HG03095 (cell line): ENCODE measurements at regions not wholly inside any gene's neighbourhood (a gene's known extent, or its start where the extent isn't known, plus 50 kb on each side); places are given as distances from the start of the nearest gene placed in this dataset.

Experiments used
- ATAC-seq: cut with Tn5 transposase; IDR thresholded peaks from one replicate; pipeline ENCODE4 v1.9.1; 2021; ENCODE audit warnings: moderate library complexity; ENCODE audit not compliant: unreplicated experiment

- ATAC-seq, result no peak
These were observed 140.3 kb upstream of the FOXF1 start for GRCh38 chr16:86370062-86370461.

DNA sequence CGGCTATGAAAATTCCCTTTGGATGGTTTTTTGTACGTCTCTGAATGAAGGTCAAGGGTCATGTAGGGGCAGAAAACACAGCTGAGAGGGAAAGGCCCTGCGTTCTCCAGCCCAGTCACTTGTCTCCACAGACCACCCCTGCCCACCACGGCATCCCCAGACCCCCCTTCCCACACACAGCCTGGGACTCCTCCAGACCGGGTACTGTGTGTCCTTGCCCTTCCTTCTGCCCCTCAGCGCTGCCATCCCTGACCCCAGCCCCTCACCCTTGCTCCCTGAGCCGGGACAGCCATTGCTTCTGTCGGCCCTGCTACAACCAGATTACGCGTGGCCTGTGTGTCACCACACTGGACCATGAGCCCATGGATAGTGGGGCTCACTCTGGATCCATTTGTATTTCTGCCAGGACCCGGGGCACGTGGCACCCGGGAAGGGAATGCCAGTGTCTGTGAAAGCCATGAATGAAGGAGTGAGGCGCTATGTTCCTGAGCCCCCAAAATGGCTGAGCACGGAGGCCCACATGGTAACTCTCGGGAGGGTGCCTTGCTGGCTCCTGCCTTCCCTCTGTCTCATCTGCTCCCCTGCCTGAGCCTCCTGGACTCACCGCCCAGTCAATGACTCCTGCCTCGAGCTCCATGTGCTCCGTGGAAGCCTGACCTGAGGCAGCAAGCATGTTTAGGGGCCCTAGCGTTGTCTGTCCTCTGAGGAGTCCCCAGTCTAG lies 139.1 kb upstream of the FOXF1 start:
- ATAC-seq, result no peak

- ATAC-seq, result no peak
These were observed 138.1 kb upstream of the FOXF1 start for GRCh38 chr16:86372193-86372592.

DNA sequence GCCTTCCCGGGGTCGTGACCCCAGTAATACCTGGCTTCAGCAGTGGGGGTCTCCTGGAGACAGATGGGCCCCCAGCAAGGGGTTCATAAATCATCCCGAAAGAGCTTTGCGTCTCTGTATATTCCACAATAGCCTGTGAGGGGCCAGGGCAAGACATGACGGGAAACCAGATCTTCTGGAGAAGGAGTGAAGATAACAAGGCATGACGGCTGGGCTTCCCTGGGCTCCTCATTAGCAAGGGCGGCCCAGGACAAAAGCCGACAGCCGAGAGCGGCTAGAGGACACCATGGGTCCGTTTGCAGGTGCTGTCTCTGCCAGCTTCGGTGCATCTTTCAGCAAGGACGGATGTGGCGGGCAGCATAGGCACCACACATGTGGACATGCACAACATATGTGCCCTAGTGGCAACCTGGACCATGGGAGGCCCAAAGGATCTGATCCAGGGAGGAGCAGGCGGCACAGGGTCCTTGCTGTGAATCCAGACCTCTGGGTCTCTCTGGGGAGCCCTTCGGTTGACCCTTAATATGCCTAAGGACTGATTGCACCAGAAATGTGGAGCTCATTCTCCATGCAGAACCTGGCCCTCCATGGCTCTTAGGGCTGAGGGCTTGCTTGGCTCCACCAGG lies 136.9 kb upstream of the FOXF1 start:
- no peak for ATAC-seq

GRCh38 chr16:86374603-86375130 lies 135.7 kb upstream of the FOXF1 start:
- ATAC-seq, result no peak

DNA sequence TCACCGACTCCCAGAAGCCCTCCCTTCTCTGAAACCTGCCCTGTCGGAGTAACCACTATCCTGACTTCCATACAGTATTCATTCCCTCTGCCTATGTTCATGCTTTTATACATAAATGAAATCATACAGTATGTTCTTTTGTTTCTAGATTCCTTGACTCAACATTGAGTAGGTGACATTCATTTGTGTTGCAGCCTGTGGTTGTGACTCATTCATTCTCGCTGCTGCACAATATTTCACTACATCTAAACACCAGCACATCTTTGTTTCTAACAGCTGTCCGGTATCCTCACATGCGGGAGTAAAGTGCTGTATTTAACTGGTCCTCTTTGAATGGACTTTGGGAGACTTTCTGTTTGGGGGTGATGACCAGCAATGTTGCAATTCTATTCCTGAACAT lies 135.0 kb upstream of the FOXF1 start:
- ATAC-seq, result no peak

GRCh38 chr16:86375851-86376250 lies 134.5 kb upstream of the FOXF1 start:
- no peak for ATAC-seq

DNA sequence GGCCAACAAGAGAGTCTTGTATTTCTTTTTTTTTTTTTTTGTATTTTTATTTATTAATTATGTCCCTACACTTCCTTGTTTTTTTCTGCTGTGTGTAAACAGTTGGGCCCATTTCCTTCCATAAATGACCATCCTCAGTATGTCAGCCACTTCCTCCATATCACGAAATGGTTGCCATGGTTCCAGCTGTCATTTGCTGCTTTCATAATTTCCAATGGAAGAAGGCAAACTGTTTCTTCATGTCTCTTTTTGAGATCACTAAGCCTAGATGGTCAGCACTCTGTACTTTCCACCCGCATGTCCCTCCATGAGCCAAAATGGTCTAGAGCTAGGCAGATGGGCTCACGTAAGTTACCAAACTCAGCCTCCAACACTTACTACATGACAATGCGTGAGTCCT lies 133.5 kb upstream of the FOXF1 start:
- no peak for ATAC-seq

GRCh38 chr16:86377251-86378022 lies 132.9 kb upstream of the FOXF1 start:
- ATAC-seq, result no peak

- ATAC-seq, result no peak
These were observed 132.2 kb upstream of the FOXF1 start for GRCh38 chr16:86378128-86378527.

DNA sequence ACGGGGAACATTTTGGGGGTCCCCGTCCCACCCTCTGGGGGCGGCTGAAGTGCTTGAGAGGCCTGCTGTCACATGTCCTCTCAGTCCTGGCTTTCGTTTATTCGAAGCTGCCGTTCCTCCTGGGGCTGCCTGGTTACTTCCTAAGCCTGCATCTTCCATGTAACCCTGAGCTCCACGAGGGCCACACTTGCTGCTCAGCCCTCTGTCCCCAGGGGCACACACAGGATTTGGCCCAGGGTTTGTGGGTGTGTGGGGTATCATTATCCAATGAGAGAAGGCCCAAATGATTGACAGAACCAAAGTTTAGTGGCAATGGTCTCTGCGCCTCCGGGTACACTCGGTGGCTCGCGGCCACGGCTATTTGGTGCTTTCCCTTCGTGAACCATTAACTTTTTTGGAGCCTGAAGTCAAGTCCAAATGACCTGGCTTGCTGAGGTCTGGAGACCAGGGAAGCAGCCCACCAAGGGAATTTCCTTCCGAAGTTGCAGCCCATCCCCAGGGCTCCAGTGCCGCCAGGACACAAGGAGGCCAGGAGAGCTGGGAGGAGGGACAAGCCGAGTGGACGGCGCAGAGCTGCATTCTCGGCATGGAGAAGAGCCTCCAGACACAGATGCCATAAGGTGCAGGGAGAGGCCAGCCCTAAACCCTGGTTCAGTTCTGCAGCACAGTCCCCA lies 131.4 kb upstream of the FOXF1 start:
- no peak for ATAC-seq

GRCh38 chr16:86379505-86379846 lies 130.9 kb upstream of the FOXF1 start:
- no peak for ATAC-seq

DNA sequence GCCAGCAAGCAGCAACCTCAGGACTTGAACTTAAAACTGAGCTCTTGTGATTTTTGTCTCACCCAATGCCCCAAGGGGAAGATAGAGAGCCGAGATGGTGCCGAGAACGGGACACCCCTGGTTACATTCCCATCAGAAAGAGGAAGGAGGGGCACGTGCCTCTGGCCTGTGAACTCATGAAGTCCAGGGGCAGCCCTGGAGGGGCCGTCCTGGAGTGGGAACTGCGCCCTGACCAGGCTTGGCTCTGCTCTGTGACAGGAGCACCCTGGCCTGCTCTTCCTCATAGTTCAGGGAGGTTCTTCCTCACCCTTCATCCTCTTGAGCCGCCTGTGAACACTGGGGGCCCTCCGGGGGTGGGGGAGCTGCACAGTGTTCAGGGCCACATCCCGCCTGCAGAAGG lies 130.3 kb upstream of the FOXF1 start:
- no peak for ATAC-seq

- ATAC-seq, result no peak
These were observed 128.8 kb upstream of the FOXF1 start for GRCh38 chr16:86381491-86381890.

- no peak for ATAC-seq
These were observed 128.1 kb upstream of the FOXF1 start for GRCh38 chr16:86382067-86382773.

DNA sequence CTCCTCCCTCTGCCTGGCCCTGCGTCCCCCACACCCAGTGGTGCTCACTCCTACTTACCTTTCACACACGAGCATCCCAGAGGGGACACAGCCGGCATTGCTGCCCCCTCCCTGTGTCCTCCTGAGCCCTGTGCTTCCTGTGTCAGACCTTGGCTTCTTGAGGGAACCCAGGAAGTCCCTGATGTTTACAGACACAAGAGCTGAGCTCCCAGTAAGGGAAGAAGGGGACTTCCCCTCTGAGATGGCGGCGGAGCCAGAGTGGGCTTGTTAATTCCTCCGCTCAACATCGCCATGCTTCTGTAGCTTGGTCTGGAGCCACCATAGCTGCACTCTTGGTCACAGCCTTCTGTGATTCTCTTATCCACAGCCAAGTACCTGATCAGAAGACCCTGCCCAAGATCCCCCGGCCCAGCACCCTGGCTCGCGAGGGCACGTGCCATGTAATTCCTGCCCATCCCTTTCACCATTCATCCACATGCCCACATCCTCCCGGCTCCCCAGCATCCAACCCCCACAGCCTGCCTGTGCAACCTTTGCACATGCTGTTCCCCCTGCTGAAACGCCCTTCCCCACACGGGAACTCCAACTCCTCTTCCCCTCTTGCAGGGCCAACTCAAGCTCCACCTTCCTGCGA lies 127.4 kb upstream of the FOXF1 start:
- ATAC-seq, result no peak

DNA sequence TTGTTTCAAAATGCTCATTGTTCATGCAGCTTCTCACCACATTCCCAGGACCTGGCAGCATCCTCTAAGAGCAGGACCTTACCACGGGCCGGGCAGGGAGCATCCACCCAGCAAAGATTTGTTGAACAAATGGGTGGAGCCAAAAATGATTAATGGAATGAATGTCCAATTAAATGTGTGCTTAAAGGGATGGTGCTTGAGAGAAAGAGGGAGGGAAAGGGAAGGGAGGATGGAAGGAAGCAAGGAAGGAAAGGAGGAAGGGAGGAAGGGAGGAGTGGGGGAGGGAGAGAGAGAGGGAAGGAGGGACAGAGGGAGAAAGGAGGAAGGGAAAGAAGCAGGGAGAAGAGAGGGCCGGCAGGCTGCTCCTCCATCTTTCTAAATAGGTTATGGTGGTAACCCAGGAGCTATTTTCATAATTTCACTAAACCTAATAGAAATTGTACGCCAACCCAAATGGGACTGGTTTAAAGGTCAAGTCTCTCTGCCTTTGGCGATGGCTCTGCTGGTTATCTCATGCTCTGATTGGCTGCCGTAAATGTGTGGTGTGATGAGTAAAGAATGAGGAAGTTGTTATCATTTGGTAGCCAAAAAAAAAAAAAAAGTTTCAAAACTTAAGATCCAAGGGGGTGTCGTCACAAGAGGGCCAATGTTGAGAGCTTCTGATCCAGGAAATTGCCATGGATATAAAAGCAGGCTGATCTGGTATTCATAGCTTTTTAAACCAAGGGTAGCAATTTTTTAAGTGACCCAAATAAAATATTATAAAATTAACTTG lies 126.7 kb upstream of the FOXF1 start:
- ATAC-seq, result no peak

DNA sequence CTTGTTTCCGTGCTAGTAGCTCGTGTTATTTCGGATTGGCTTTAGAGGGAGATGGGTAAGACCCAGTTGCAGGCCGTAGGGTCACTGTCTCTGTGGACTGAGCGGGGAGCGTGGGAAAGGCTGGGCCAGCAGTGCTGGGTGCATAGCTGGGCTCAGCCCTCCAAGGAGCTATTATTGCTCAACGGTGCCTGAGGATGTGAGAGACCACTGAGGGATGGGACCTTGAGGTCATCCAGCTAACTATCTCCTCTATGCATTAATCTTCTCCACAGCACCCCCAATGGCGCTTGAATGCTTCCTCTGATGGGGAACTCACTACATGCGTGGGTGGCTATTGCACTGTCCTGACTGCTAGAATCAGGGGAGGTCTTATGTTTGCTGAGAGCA lies 126.1 kb upstream of the FOXF1 start:
- no peak for ATAC-seq

GRCh38 chr16:86384980-86385379 lies 125.3 kb upstream of the FOXF1 start:
- ATAC-seq, result no peak
